Heart right ventricle (tissue), 16 donors: ENCODE measurements at regions not wholly inside any gene's neighbourhood (a gene's known extent, or its start where the extent isn't known, plus 50 kb on each side); places are given as distances from the start of the nearest gene placed in this dataset.

Experiments
- ATAC-seq, 8 donors: fragments of 200-7000 bp; cut with Tn5 transposase; one replicate each; pipeline ENCODE4 v1.9.1; 2020; ENCODE audit warnings: mild to moderate bottlenecking in 8 of 8, moderate library complexity in 8 of 8, moderate number of reproducible peaks in 1 of 8
- DNase-seq, 2 donors: peaks; one replicate each; pipeline ENCODE4 v3.0.0-alpha.2; 2020
- H3K27ac ChIP-seq, 10 donors: fragments of 200-600 bp; sonication (generic) in 2 of 10; one replicate each; pipeline versions ENCODE4 v1.5.0 to v1.8.0; 2020 to 2022; ENCODE audit warnings: mild to moderate bottlenecking in 3 of 10
- H3K27me3 ChIP-seq, 7 donors: fragments of 200-600 bp; one replicate each; pipeline ENCODE4 v1.8.0; 2021 to 2022; ENCODE audit warnings: mild to moderate bottlenecking in 2 of 7
- H3K36me3 ChIP-seq, 9 donors: fragments of 200-600 bp; sonication (generic) in 1 of 9; one replicate each; pipeline versions ENCODE4 v1.5.0 to v1.8.0; 2020 to 2022; ENCODE audit warnings: mild to moderate bottlenecking in 2 of 9
- H3K4me1 ChIP-seq, 9 donors: fragments of 200-600 bp; sonication (generic) in 1 of 9; one replicate each; pipeline versions ENCODE4 v1.5.0 to v1.8.0; 2020 to 2022; ENCODE audit warnings: mild to moderate bottlenecking in 4 of 9
- H3K4me3 ChIP-seq, 10 donors: fragments of 200-600 bp; sonication (generic) in 2 of 10; one replicate each; pipeline versions ENCODE4 v1.5.0 to v1.8.0; 2020 to 2022; ENCODE audit warnings: mild to moderate bottlenecking in 7 of 10, moderate library complexity in 2 of 10
- H3K9me3 ChIP-seq, 11 donors: fragments of 200-600 bp in 10 of 11; sonication (generic) in 2 of 11; one replicate each; pipeline versions ENCODE4 v1.5.0 to v1.8.0; 2013 to 2022; ENCODE audit warnings: mild to moderate bottlenecking in 2 of 11, control low read depth in 1 of 11, moderate library complexity in 1 of 11
- WGBS, 2 donors: extraction: QIAGEN DNeasy Blood & Tissue Kit; methylation state at CpG; one replicate each; pipeline ENCODE4 v1.1.7; 2013; ENCODE audit warnings: inconsistent platforms in 1 of 2; 5-methylcytosine and 5-hydroxymethylcytosine counted together
- intact Hi-C, 10 donors: fragments of 100-400 bp; cut with DNase I; formaldehyde crosslinking; loops; one replicate each; pipeline versions ENCODE4 v1.11.1 to v1.14.2; 2022
- TF ChIP-seq, protein P1 (sequence below), 9 donors: fragments of 200-600 bp; sonication (generic) in 2 of 9; IDR thresholded peaks; one replicate each; pipeline versions ENCODE4 v1.5.0 to v1.8.0; 2021 to 2022; ENCODE audit warnings: antibody characterized with exemption in 9 of 9, mild to moderate bottlenecking in 5 of 9, moderate library complexity in 1 of 9
- donor health status: Arrhythmogenic right ventricular cardiomyopathy.
- donor health status: ischemic (EF 13 %, LVEDD 7.1; RV severe dilation, severe dysfunction).
- donor health status: healthy with polysubstance abuse.
- donor health status: DM: no; HTN: yes; CAD: no.
- donor health status: DM: no; HTN: no; CAD: no.
- donor health status: ischemic (EF 25% LVEDD 6.9; RV normal size, moderate dysfunction).
- donor health status: ischemic (EF 25% LVEDD 5.7; RV mildly dilated, moderate dysfunction).
- donor health status: healthy.
- donor health status: DM: yes; HTN: yes; CAD: no.
- donor health status: Ischemic cardiomyopathy.
- donor health status: ischemic (EF 35%, LVEDD 5.7; RV mildly dilated, moderate dysfunction).
- donor health status: nonischemic (EF 11% LVEDD 7.7; RV severe dilation, severe dysfunction).
- donor health status: DM: yes; HTN: yes; CAD: no.
- donor health status: PGD.
- donor health status: ischemic (EF 29% LVEDD 5.4; RV normal size, mild dysfunction).
- donor health status: nonischemic (EF 23%, LVEDD 6.1; RV moderate dilation, normal function).

DNA sequence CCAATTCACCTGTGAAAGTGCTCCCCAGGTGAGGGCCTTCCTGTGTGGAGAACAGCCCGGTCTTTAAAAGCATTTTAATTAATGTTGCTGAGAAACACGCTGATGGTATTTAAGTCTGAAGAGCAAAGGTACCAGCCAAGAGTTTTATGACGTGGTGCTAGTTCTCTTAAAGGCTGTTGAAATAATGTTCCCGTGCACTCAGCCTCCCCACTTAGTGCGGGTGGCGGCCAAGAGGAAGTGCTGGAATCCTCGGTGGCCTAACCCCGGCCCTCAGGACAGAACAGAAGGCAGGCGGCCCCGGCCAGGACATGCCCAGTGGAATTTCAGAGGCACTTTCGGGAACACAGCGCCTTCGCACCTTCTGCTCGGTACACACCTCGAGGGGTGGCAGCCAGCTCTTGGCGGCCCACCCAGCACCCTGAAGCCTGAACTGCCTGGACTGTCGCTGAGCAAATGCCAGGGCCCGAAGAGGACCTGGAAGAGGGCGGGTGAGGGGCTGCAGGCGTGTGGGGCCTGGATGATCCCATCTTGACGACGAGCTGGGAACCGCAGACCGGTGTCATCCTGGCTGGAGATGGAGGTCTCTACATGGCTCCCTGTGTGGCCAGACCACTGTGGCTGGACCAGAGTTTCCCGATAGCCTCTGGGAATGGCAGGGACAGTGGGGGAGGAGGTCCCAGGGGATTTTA, 142.9 kb downstream of the ASB1 start:
- peak in 7 of 8 donors; percentile 14 to 93 (median 53) for ATAC-seq
- H3K9me3 ChIP-seq = no peaks in the 10 kb centered on the region
- peak overlapping the region in 1 of 10 donors; percentile 39 for H3K27ac ChIP-seq
- H3K4me1 ChIP-seq = peaks cover 0 to 3% (median 0%) of the 10 kb centered on the region in 9 donors
- intact Hi-C loops = loop anchor here in 1 of 10 donors (10.0 kb wide), 1 partner anchor 125 kb away; no protein-coding TSS in a partner anchor
- H3K27me3 ChIP-seq = peaks cover 0 to 12% (median 0%) of the 10 kb centered on the region in 7 donors
- TF ChIP-seq, protein P1, sequence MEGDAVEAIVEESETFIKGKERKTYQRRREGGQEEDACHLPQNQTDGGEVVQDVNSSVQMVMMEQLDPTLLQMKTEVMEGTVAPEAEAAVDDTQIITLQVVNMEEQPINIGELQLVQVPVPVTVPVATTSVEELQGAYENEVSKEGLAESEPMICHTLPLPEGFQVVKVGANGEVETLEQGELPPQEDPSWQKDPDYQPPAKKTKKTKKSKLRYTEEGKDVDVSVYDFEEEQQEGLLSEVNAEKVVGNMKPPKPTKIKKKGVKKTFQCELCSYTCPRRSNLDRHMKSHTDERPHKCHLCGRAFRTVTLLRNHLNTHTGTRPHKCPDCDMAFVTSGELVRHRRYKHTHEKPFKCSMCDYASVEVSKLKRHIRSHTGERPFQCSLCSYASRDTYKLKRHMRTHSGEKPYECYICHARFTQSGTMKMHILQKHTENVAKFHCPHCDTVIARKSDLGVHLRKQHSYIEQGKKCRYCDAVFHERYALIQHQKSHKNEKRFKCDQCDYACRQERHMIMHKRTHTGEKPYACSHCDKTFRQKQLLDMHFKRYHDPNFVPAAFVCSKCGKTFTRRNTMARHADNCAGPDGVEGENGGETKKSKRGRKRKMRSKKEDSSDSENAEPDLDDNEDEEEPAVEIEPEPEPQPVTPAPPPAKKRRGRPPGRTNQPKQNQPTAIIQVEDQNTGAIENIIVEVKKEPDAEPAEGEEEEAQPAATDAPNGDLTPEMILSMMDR (IDR thresholded peaks at IDR 0.05) = no peak
- no peaks in the 10 kb centered on the region for H3K36me3 ChIP-seq
- no peak overlapping the region for H3K4me3 ChIP-seq
- DNase-seq = peak in 1 of 2 donors; percentile 51
- WGBS, 2 donors = 73 to 79% methylated on average over 25 of the region's 25 CpGs

DNA sequence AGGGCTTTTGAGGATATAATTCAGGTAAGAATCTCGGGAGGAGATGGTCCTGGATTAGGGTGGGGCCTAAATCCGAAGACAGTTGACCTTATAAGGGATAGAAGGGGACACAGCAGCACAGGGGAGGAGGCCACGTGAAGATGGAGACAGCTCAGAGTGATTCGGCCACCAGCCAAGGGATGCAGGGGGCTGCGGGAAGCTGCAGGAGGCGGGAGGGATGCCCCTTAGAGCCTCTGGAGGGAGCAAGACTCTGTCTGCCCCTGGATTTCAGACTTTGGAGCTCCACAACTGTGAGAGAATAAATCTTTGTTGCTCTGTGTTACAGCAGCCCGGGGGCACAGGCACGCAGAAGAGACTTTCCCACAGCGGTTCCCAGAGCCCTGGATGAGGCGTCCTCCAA, 143.7 kb downstream of the ASB1 start:
- intact Hi-C loops = loop anchor here in 1 of 10 donors (10.0 kb wide), 1 partner anchor 124 kb away; no protein-coding TSS in a partner anchor
- TF ChIP-seq, protein P1 (IDR thresholded peaks at IDR 0.05) = no peak
- no peaks in the 10 kb centered on the region for H3K9me3 ChIP-seq
- ATAC-seq = no peak
- H3K36me3 ChIP-seq = no peaks in the 10 kb centered on the region
- peaks cover 0 to 11% (median 0%) of the 10 kb centered on the region in 7 donors for H3K27me3 ChIP-seq
- WGBS, 2 donors = 78 to 81% methylated on average over 10 of the region's 10 CpGs
- H3K27ac ChIP-seq = no peak overlapping the region
- peaks cover 0 to 3% (median 0%) of the 10 kb centered on the region in 9 donors for H3K4me1 ChIP-seq
- DNase-seq = no peak
- no peak overlapping the region for H3K4me3 ChIP-seq

DNA sequence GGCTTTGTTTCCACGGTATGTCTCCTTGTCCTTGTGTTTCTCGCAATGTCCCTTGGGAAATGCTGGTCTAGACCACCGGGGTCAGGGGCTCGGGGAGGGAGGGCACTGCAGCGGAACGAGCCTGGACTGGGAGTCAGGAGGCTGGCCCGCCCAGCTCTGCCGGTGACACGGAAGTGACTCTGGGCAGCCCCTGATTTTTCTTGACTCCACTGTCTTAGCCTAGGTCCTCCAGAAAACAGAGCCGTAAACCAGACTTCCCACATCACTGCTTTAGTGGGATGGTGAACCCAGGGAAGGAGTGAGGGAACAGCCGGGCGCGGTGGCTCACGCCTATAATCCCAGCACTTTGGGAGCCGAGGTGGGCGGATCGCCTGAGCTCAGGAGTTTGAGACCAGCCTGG, 144.2 kb downstream of the ASB1 start:
- Histone ChIP-seq H3K9me3 (no peaks in the 10 kb centered on the region), H3K27me3 (peaks cover 0 to 11% (median 0%) of the 10 kb centered on the region in 7 donors), H3K4me1 (peaks cover 0 to 3% (median 0%) of the 10 kb centered on the region in 9 donors), H3K4me3 (no peak overlapping the region), H3K36me3 (no peaks in the 10 kb centered on the region), H3K27ac (no peak overlapping the region)
- no peak for ATAC-seq
- no peak for DNase-seq
- WGBS, 2 donors = 77 to 84% methylated on average over 17 of the region's 17 CpGs
- TF ChIP-seq, protein P1 (IDR thresholded peaks at IDR 0.05) = no peak
- intact Hi-C loops = loop anchor here in 1 of 10 donors (10.0 kb wide), 1 partner anchor 124 kb away; no protein-coding TSS in a partner anchor

DNA sequence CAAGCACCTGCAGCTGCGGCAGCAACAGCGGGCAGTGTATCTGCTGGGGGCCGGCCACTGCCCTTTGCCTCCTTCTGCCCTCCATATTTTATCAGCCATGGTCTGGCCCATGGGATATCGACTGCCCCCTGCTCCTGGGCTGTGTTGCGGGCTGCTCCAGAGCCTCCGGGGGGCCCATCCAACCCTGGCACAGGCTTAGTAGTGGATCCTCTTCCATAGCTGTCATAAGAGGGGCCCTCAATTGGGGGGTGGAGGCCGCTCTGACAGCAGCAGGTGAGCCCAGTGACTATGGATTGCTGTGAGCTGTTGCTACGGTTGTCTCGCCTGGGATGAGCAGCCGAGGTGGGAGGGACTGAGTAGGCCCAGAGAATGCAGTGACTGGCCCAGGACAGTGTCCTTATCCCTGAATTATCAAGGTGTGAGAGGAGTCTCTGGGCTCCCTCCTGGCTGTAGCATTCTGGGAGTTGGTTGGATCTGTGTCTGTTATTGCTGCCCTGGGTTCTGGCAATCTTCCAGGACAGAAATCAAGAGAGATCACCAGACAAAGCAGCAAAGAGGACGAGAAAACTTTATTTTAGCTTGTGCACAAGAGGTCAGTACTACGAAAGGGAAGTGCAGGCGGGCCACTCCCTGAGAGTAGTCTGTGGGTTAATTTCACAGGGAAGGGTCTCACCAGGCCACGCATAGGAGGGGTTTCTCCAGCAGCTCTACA, 145.1 kb downstream of the ASB1 start:
- H3K36me3 ChIP-seq = no peaks in the 10 kb centered on the region
- DNase-seq (no peak), ATAC-seq (no peak)
- WGBS, 2 donors = 82 to 85% methylated on average over 14 of the region's 14 CpGs
- H3K9me3 ChIP-seq = peaks cover 0 to 6% (median 0%) of the 10 kb centered on the region in 11 donors
- peaks cover 0 to 8% (median 0%) of the 10 kb centered on the region in 7 donors for H3K27me3 ChIP-seq
- no peak overlapping the region for H3K27ac ChIP-seq
- H3K4me3 ChIP-seq = no peak overlapping the region
- TF ChIP-seq, protein P1 (IDR thresholded peaks at IDR 0.05) = no peak
- peaks cover 0 to 3% (median 0%) of the 10 kb centered on the region in 9 donors for H3K4me1 ChIP-seq
- intact Hi-C loops = loop anchor here in 1 of 10 donors (10.0 kb wide), 1 partner anchor 123 kb away; no protein-coding TSS in a partner anchor
